ENCODE measurements at regions not wholly inside any gene's neighbourhood (a gene's known extent, or its start where the extent isn't known, plus 50 kb on each side); places are given as distances from the start of the nearest gene placed in this dataset.
"Not testable (repeated sequence)": the region's sequence is repeated elsewhere in the genome, so short reads cannot be mapped to it uniquely, and the experiment has no call there.

DNA sequence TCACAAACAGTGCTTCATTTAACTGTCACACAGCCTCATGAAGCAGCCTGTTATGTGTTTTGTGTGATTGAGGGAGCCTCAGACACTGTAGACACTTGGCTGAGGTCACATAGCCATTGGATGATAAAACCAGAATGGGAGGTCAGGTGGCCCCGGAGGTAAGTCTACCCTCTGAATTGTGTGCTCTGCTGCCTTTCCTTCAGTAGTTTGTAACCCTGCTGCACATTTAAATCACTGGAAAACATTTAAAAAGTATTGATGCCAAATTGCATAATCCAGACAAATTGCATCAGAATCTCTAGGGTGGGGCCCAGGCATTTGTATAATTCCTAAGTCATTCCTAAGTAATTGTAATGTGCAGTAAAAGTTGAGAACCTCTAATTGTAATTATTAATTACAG is 85.2 kb upstream of the ECI2 start:
- Histone ChIP-seq H3K27me3 (ENCODE audit: low read depth) (no peaks in the 10 kb centered on the region), H3K4me3 (no peak overlapping the region), H3K9me3 (replicated peaks) (no peaks in the 10 kb centered on the region), H3K36me3 (no peaks in the 10 kb centered on the region), H3K27ac (replicated peaks) (no peak overlapping the region), H3K4me1 (no peaks in the 10 kb centered on the region)
- no peak for TF ChIP-seq CTCF (IDR thresholded peaks at IDR 0.05; ENCODE audit: borderline replicate concordance)
- DNase-seq: no peak
- intact Hi-C loops (cut with micrococcal nuclease): no loop called here

- intact Hi-C loops (cut with micrococcal nuclease); H3K36me3 ChIP-seq; H3K4me3 ChIP-seq; H3K9me3 ChIP-seq (replicated peaks); H3K4me1 ChIP-seq; H3K27me3 ChIP-seq (ENCODE audit: low read depth); DNase-seq; H3K27ac ChIP-seq (replicated peaks): not testable (repeated sequence)
Observed at GRCh38 chr6:4218619-4219317, 83.4 kb upstream of the ECI2 start.

DNA sequence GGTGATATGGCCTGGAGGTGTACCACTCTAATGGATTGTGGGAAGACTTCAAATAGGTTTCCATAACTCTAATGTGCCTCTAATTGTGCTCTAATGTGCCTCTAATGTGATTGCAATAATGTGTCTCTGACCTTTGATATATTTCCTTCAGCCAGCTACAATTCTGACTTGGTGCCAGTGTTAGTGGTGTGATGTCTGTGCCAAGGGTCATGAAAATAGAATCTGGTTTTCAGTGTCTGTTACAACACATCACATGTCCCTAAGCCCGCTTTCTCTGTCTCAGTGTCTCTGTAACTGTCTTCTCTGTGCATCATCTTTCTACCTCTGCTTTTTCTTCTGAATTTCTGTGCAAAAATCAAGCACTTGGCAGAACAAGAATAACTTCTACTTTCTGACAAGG is 77.2 kb upstream of the ECI2 start:
- no peaks in the 10 kb centered on the region for H3K36me3 ChIP-seq
- intact Hi-C loops (cut with micrococcal nuclease): no loop called here
- no peaks in the 10 kb centered on the region for H3K27me3 ChIP-seq (ENCODE audit: low read depth)
- H3K27ac ChIP-seq (replicated peaks): peak overlapping the region; percentile 53
- no peak overlapping the region for H3K4me3 ChIP-seq
- DNase-seq: no peak
- H3K4me1 ChIP-seq: peaks cover 38% of the 10 kb centered on the region
- H3K9me3 ChIP-seq (replicated peaks): peaks cover 17% of the 10 kb centered on the region
- no peak for TF ChIP-seq CTCF (IDR thresholded peaks at IDR 0.05; ENCODE audit: borderline replicate concordance)

DNA sequence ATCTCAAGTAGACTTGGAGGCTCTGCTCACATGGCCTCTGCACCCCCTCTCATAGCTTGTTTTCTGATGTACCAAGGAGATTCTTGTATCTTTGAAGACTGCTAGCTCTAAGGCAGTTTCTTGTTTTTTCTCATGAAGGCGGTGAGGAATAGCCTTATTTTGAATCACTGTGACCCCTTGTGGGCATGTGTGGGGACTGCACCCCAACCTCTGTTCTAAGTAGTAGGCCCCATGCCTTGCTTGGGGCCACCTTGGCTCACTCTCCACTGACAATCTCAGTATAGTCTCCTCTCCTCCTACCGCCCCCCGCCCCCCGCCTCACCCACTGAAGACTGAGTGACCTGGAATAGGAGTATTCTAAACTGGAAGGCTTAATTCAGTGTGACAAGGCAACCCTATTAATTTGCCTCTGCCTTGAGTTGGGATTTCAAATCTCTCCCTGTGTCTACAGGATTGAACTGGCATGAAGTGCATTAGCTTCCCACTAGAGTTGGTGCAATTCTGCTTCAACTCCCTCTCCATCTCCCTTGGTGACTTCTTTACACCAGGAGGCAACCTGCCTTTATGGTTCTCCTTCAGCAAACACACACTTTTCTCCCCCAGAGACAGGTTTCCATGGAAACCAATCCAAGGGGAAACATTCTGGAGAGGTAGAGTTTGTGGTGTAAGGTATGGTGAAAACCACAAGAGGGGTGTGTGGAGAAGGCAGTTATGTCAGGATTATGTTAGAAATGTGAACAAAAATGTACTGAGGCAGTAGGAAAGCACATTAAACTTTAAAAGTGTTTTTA is 75.4 kb upstream of the ECI2 start:
- Histone ChIP-seq H3K4me1 (peaks cover 40% of the 10 kb centered on the region), H3K4me3 (no peak overlapping the region), H3K27ac (replicated peaks) (no peak overlapping the region), H3K9me3 (replicated peaks) (peaks cover 17% of the 10 kb centered on the region), H3K36me3 (no peaks in the 10 kb centered on the region), H3K27me3 (ENCODE audit: low read depth) (no peaks in the 10 kb centered on the region)
- peak; percentile 48 for DNase-seq
- peak; percentile 81 for TF ChIP-seq CTCF (IDR thresholded peaks at IDR 0.05; ENCODE audit: borderline replicate concordance)
- intact Hi-C loops (cut with micrococcal nuclease): no loop called here

GRCh38 chr6:4209196-4209595 is 73.8 kb upstream of the ECI2 start:
- intact Hi-C loops (cut with micrococcal nuclease): loop anchor here (5.0 kb wide), 1 partner anchor 152 kb away; no protein-coding TSS in a partner anchor
- H3K4me3 ChIP-seq: no peak overlapping the region
- no peaks in the 10 kb centered on the region for H3K36me3 ChIP-seq
- H3K9me3 ChIP-seq (replicated peaks): peaks cover 22% of the 10 kb centered on the region
- H3K27ac ChIP-seq (replicated peaks): no peak overlapping the region
- no peak for DNase-seq
- H3K27me3 ChIP-seq (ENCODE audit: low read depth): no peaks in the 10 kb centered on the region
- no peak for TF ChIP-seq CTCF (IDR thresholded peaks at IDR 0.05; ENCODE audit: borderline replicate concordance)
- H3K4me1 ChIP-seq: peaks cover 40% of the 10 kb centered on the region

GRCh38 chr6:4208158-4208557 is 72.8 kb upstream of the ECI2 start:
- peaks cover 22% of the 10 kb centered on the region for H3K9me3 ChIP-seq (replicated peaks)
- intact Hi-C loops (cut with micrococcal nuclease): loop anchor here (5.0 kb wide), 1 partner anchor 151 kb away; no protein-coding TSS in a partner anchor

DNA sequence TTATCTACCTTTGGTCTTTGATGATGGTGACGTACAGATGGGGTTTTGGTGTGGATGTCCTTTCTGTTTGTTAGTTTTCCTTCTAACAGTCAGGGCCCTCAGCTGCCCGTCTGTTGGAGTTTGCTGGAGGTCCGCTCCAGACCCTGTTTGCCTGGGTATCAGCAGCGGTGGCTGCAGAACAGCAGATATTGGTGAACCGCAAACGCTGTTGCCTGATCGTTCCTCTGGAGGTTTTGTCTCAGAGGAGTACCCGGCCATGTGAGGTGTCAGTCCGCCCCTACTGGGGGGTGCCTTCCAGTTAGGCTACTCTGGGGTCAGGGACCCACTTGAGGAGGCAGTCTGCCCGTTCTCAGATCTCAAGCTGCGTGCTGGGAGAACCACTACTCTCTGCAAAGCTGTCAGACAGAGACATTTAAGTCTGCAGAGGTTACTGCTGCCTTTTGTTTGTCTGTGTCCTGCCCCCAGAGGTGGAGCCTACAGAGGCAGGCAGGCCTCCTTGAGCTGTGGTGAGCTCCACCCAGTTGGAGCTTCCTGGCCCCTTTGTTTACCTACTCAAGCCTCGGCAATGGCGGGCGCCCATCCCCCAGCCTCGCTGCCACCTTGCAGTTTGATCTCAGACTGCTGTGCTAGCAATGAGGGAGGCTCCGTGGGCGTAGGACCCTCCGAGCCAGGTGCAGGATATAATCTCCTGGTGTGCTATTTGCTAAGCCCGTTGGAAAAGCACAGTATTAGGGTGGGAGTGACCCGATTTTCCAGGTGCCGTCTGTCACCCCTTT is 68.5 kb upstream of the ECI2 start:
- intact Hi-C loops (cut with micrococcal nuclease); H3K27ac ChIP-seq (replicated peaks); H3K27me3 ChIP-seq (ENCODE audit: low read depth); H3K36me3 ChIP-seq; H3K4me3 ChIP-seq; DNase-seq: not testable (repeated sequence)
- Histone ChIP-seq H3K4me1 (peaks cover 14% of the 10 kb centered on the region), H3K9me3 (replicated peaks) (peaks cover 19% of the 10 kb centered on the region)

More at GRCh38 chr6:4208158-4208557, 72.8 kb upstream of the ECI2 start:
- Histone ChIP-seq H3K4me3 (no peak overlapping the region), H3K27ac (replicated peaks) (no peak overlapping the region), H3K4me1 (peaks cover 38% of the 10 kb centered on the region), H3K27me3 (ENCODE audit: low read depth) (no peaks in the 10 kb centered on the region), H3K36me3 (no peaks in the 10 kb centered on the region)
- DNase-seq: no peak
- TF ChIP-seq CTCF (IDR thresholded peaks at IDR 0.05; ENCODE audit: borderline replicate concordance): no peak
